ENCODE measurements at regions not wholly inside any gene's neighbourhood (a gene's known extent, or its start where the extent isn't known, plus 50 kb on each side); places are given as distances from the start of the nearest gene placed in this dataset.
"Not testable (repeated sequence)": the region's sequence is repeated elsewhere in the genome, so short reads cannot be mapped to it uniquely, and the experiment has no call there.

GRCh38 chr6:23705697-23706096 is 420.3 kb upstream of the NRSN1 start:
- no peak for DNase-seq

- no peak for DNase-seq
Measured at GRCh38 chr6:23712756-23713155, 413.3 kb upstream of the NRSN1 start.

- no peak for DNase-seq
Measured at GRCh38 chr6:23713211-23713610, 412.8 kb upstream of the NRSN1 start.

GRCh38 chr6:23728707-23729106 is 397.3 kb upstream of the NRSN1 start:
- no peak for DNase-seq

GRCh38 chr6:23731609-23732008 is 394.4 kb upstream of the NRSN1 start:
- DNase-seq: no peak

GRCh38 chr6:23732521-23732920 is 393.5 kb upstream of the NRSN1 start:
- no peak for DNase-seq

GRCh38 chr6:23735151-23735550 is 390.9 kb upstream of the NRSN1 start:
- DNase-seq: no peak

GRCh38 chr6:23736577-23736976 is 389.4 kb upstream of the NRSN1 start:
- no peak for DNase-seq

GRCh38 chr6:23747239-23747638 is 378.8 kb upstream of the NRSN1 start:
- no peak for DNase-seq

- no peak for DNase-seq
Measured at GRCh38 chr6:23752414-23752813, 373.6 kb upstream of the NRSN1 start.

- DNase-seq: no peak
Measured at GRCh38 chr6:23754197-23754596, 371.8 kb upstream of the NRSN1 start.

GRCh38 chr6:23775127-23775526 is 350.9 kb upstream of the NRSN1 start:
- no peak for DNase-seq

GRCh38 chr6:23783901-23784300 is 342.1 kb upstream of the NRSN1 start:
- DNase-seq: no peak

GRCh38 chr6:23784301-23784919 is 341.6 kb upstream of the NRSN1 start:
- no peak for DNase-seq

GRCh38 chr6:23790756-23791155 is 335.3 kb upstream of the NRSN1 start:
- DNase-seq: no peak

- DNase-seq: no peak
Measured at GRCh38 chr6:23797041-23797440, 329.0 kb upstream of the NRSN1 start.

- not testable (repeated sequence) for DNase-seq
Measured at GRCh38 chr6:23804289-23804688, 321.7 kb upstream of the NRSN1 start.

- DNase-seq: not testable (repeated sequence)
Measured at GRCh38 chr6:23821141-23821540, 304.9 kb upstream of the NRSN1 start.

GRCh38 chr6:23823421-23823820 is 302.6 kb upstream of the NRSN1 start:
- DNase-seq: no peak

GRCh38 chr6:23826572-23826971 is 299.4 kb upstream of the NRSN1 start:
- DNase-seq: no peak

GRCh38 chr6:23828861-23829260 is 297.2 kb upstream of the NRSN1 start:
- no peak for DNase-seq

GRCh38 chr6:23841116-23841515 is 284.9 kb upstream of the NRSN1 start:
- no peak for DNase-seq

GRCh38 chr6:23842760-23843159 is 283.3 kb upstream of the NRSN1 start:
- no peak for DNase-seq

GRCh38 chr6:23851522-23851921 is 274.5 kb upstream of the NRSN1 start:
- no peak for DNase-seq

GRCh38 chr6:23853566-23854133 is 272.4 kb upstream of the NRSN1 start:
- not testable (repeated sequence) for DNase-seq
